Liver (tissue), 8 donors: ENCODE measurements at regions not wholly inside any gene's neighbourhood (a gene's known extent, or its start where the extent isn't known, plus 50 kb on each side); places are given as distances from the start of the nearest gene placed in this dataset.

Experiments used
- DNase-seq: peaks from one replicate; pipeline ENCODE4 v3.0.0-alpha.2; 2017; ENCODE audit warnings: low spot score
- H3K27ac ChIP-seq, 2 donors: one replicate each; pipeline ENCODE4 v1.7.0; 2013; ENCODE audit warnings: inconsistent platforms in 2 of 2, low read length in 2 of 2, control low read depth in 1 of 2, low read depth in 1 of 2, mild to moderate bottlenecking in 1 of 2
- H3K27me3 ChIP-seq, 4 donors: one replicate each; pipeline versions ENCODE4 v1.6.1 to v1.7.0; 2013; ENCODE audit warnings: low read length in 3 of 4, inconsistent platforms in 1 of 4, mild to moderate bottlenecking in 1 of 4, moderate library complexity in 1 of 4; ENCODE audit not compliant: control insufficient read depth in 4 of 4, insufficient read depth in 4 of 4
- H3K36me3 ChIP-seq, 4 donors: one replicate each; pipeline versions ENCODE4 v1.6.1 to v1.7.0; 2013; ENCODE audit warnings: low read length in 3 of 4, mild to moderate bottlenecking in 3 of 4, low read depth in 1 of 4, moderate library complexity in 1 of 4; ENCODE audit not compliant: control insufficient read depth in 4 of 4, insufficient read depth in 3 of 4
- H3K4me1 ChIP-seq, 4 donors: one replicate each; pipeline versions ENCODE4 v1.6.1 to v1.7.0; 2013; ENCODE audit warnings: low read length in 3 of 4, mild to moderate bottlenecking in 3 of 4, moderate library complexity in 1 of 4; ENCODE audit not compliant: control insufficient read depth in 4 of 4, insufficient read depth in 4 of 4
- H3K4me3 ChIP-seq, 3 donors: one replicate each; pipeline versions ENCODE4 v1.6.1 to v1.7.0; 2013; ENCODE audit warnings: low read length in 3 of 3, control low read depth in 1 of 3, low read depth in 1 of 3, mild to moderate bottlenecking in 1 of 3
- H3K9ac ChIP-seq, 2 donors: one replicate each; pipeline ENCODE4 v1.7.0; 2013; ENCODE audit warnings: low read length in 2 of 2, mild to moderate bottlenecking in 2 of 2, moderate library complexity in 2 of 2, control low read depth in 1 of 2, low read depth in 1 of 2
- H3K9me3 ChIP-seq, 4 donors: one replicate each; pipeline versions ENCODE4 v1.6.1 to v1.7.0; 2013; ENCODE audit warnings: low read length in 3 of 4; ENCODE audit not compliant: control insufficient read depth in 4 of 4
- EGR1 ChIP-seq, 2 donors: IDR thresholded peaks; 2 replicates each; pipeline ENCODE4 v1.6.1; 2016 to 2018; ENCODE audit warnings: antibody characterized with exemption in 2 of 2, low read depth in 2 of 2
- FOXA1 ChIP-seq: IDR thresholded peaks from 2 replicates; pipeline ENCODE4 v1.6.1; 2016; ENCODE audit warnings: antibody characterized with exemption
- FOXA2 ChIP-seq: IDR thresholded peaks from 2 replicates; pipeline ENCODE4 v1.6.1; 2016; ENCODE audit warnings: antibody characterized with exemption
- GABPA ChIP-seq, 2 donors: IDR thresholded peaks in 1 of 2; conservative IDR thresholded peaks in 1 of 2; 2 replicates each; pipeline ENCODE4 v1.6.1; 2016; ENCODE audit warnings: antibody characterized with exemption in 2 of 2, mild to moderate bottlenecking in 1 of 2, moderate library complexity in 1 of 2
- HNF4A ChIP-seq, 2 donors: conservative IDR thresholded peaks; 2 replicates each; pipeline ENCODE4 v1.6.1; 2016; ENCODE audit warnings: antibody characterized with exemption in 2 of 2, mild to moderate bottlenecking in 2 of 2
- HNF4G ChIP-seq: IDR thresholded peaks from 2 replicates; pipeline ENCODE4 v1.6.1; 2016; ENCODE audit warnings: antibody characterized with exemption
- JUND ChIP-seq, 2 donors: IDR thresholded peaks; 2 replicates each; pipeline ENCODE4 v1.6.1; 2016; ENCODE audit warnings: antibody characterized with exemption in 2 of 2
- NR2F2 ChIP-seq: IDR thresholded peaks from 2 replicates; pipeline ENCODE4 v1.6.1; 2016; ENCODE audit warnings: antibody characterized with exemption
- RAD21 ChIP-seq, 2 donors: IDR thresholded peaks; 2 replicates each; pipeline ENCODE4 v1.6.1; 2016; ENCODE audit warnings: antibody characterized with exemption in 2 of 2, mild to moderate bottlenecking in 2 of 2
- RXRA ChIP-seq, 2 donors: IDR thresholded peaks; 2 replicates each; pipeline ENCODE4 v1.6.1; 2017 to 2018; ENCODE audit warnings: antibody characterized with exemption in 2 of 2, mild to moderate bottlenecking in 1 of 2
- WGBS: extraction: QIAGEN DNeasy Blood & Tissue Kit; methylation state at CpG from one replicate; pipeline ENCODE4 v1.1.7; 2013; 5-methylcytosine and 5-hydroxymethylcytosine counted together
- TF ChIP-seq, protein P1 (sequence below): IDR thresholded peaks from 2 replicates; pipeline ENCODE4 v1.6.1; 2016; ENCODE audit warnings: antibody characterized with exemption
- TF ChIP-seq, protein P2 (sequence below): fragments of 150-350 bp; IDR thresholded peaks from 2 replicates; pipeline ENCODE4 v1.5.1; 2017; ENCODE audit warnings: improper control_type of control experiment, low read depth, low read length; ENCODE audit not compliant: missing input control
- TF ChIP-seq, protein P3 (sequence below): IDR thresholded peaks from 2 replicates; pipeline ENCODE4 v1.6.1; 2016; ENCODE audit warnings: antibody characterized with exemption
- TF ChIP-seq, protein P4 (sequence below): IDR thresholded peaks from 2 replicates; pipeline ENCODE4 v1.6.1; 2016; ENCODE audit warnings: antibody characterized with exemption
- TF ChIP-seq, protein P5 (sequence below): IDR thresholded peaks from 2 replicates; pipeline ENCODE4 v1.6.1; 2016; ENCODE audit warnings: antibody characterized with exemption, mild to moderate bottlenecking
- donor health status: healthy.
- donor health status: healthy.
- donor health status: healthy.
- donor health status: healthy.
- donor health status: healthy.

DNA sequence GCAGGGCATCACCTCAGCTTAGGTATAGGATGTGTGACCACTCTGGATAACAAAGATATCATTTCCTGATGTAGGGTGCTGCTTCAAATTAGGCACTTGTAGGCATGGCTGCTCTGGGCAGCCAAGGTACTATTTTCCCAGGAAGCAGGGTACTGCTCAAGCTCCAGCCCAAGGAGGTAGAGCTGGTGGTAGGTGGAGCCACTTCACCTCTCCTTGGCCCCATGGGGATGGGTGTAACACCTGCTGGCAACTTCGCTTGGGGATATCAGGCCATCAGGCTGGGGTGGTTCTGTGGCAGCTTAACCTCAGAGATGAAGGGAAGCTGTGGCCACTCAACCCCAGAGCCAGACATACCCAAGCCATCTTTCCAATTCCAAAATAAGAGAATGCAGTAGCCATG lies 147.1 kb upstream of the IGF1R start (continued):
- TF ChIP-seq JUND (IDR thresholded peaks at IDR 0.05), result no peak
- TF ChIP-seq FOXA2, result no peak
- TF ChIP-seq, protein P1, sequence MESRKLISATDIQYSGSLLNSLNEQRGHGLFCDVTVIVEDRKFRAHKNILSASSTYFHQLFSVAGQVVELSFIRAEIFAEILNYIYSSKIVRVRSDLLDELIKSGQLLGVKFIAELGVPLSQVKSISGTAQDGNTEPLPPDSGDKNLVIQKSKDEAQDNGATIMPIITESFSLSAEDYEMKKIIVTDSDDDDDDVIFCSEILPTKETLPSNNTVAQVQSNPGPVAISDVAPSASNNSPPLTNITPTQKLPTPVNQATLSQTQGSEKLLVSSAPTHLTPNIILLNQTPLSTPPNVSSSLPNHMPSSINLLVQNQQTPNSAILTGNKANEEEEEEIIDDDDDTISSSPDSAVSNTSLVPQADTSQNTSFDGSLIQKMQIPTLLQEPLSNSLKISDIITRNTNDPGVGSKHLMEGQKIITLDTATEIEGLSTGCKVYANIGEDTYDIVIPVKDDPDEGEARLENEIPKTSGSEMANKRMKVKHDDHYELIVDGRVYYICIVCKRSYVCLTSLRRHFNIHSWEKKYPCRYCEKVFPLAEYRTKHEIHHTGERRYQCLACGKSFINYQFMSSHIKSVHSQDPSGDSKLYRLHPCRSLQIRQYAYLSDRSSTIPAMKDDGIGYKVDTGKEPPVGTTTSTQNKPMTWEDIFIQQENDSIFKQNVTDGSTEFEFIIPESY, result no peak
- no peak for TF ChIP-seq HNF4A (conservative IDR thresholded peaks at IDR 0.05)

DNA sequence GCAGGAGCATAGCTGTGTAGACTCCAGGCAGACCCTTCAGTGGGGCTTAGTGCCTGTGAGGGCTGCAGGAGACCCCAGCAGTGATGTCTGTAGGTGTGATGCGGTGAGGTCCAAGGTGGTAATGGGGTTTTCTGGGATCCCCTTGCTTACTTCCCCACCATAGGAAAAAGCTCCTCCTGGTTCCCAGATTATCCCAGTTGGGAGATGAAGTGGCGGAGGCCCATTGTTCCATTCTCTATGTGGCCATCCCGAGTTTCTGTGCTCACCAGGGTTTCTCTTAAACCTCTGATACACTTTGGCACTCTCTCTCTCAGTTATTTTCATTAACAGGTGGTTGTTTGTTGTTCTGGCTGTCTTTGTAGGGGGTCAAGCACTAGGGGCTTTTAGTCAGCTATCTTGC lies 146.7 kb upstream of the IGF1R start:
- Histone ChIP-seq H3K9ac (no peak overlapping the region), H3K4me1 (no peaks in the 10 kb centered on the region), H3K27ac (no peak overlapping the region), H3K9me3 (peaks cover 2 to 12% (median 4%) of the 10 kb centered on the region in 4 donors), H3K36me3 (no peaks in the 10 kb centered on the region), H3K4me3 (no peak overlapping the region), H3K27me3 (no peaks in the 10 kb centered on the region)
- TF ChIP-seq JUND (IDR thresholded peaks at IDR 0.05) (no peak), HNF4G (no peak), HNF4A (conservative IDR thresholded peaks at IDR 0.05) (no peak), EGR1 (IDR thresholded peaks at IDR 0.05; ENCODE audit: low read depth in 2 of 2) (no peak), GABPA (IDR thresholded peaks at IDR 0.05 in 1 of 2, conservative IDR thresholded peaks at IDR 0.05 in 1 of 2) (no peak), FOXA1 (no peak), NR2F2 (no peak), RAD21 (IDR thresholded peaks at IDR 0.05) (no peak), FOXA2 (no peak), RXRA (IDR thresholded peaks at IDR 0.05) (no peak)
- TF ChIP-seq, protein P2, sequence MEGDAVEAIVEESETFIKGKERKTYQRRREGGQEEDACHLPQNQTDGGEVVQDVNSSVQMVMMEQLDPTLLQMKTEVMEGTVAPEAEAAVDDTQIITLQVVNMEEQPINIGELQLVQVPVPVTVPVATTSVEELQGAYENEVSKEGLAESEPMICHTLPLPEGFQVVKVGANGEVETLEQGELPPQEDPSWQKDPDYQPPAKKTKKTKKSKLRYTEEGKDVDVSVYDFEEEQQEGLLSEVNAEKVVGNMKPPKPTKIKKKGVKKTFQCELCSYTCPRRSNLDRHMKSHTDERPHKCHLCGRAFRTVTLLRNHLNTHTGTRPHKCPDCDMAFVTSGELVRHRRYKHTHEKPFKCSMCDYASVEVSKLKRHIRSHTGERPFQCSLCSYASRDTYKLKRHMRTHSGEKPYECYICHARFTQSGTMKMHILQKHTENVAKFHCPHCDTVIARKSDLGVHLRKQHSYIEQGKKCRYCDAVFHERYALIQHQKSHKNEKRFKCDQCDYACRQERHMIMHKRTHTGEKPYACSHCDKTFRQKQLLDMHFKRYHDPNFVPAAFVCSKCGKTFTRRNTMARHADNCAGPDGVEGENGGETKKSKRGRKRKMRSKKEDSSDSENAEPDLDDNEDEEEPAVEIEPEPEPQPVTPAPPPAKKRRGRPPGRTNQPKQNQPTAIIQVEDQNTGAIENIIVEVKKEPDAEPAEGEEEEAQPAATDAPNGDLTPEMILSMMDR, result no peak
- TF ChIP-seq, protein P3, sequence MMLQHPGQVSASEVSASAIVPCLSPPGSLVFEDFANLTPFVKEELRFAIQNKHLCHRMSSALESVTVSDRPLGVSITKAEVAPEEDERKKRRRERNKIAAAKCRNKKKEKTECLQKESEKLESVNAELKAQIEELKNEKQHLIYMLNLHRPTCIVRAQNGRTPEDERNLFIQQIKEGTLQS, result no peak
- TF ChIP-seq, protein P4, sequence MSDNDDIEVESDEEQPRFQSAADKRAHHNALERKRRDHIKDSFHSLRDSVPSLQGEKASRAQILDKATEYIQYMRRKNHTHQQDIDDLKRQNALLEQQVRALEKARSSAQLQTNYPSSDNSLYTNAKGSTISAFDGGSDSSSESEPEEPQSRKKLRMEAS, result no peak
- TF ChIP-seq, protein P1, result no peak
- TF ChIP-seq, protein P5, sequence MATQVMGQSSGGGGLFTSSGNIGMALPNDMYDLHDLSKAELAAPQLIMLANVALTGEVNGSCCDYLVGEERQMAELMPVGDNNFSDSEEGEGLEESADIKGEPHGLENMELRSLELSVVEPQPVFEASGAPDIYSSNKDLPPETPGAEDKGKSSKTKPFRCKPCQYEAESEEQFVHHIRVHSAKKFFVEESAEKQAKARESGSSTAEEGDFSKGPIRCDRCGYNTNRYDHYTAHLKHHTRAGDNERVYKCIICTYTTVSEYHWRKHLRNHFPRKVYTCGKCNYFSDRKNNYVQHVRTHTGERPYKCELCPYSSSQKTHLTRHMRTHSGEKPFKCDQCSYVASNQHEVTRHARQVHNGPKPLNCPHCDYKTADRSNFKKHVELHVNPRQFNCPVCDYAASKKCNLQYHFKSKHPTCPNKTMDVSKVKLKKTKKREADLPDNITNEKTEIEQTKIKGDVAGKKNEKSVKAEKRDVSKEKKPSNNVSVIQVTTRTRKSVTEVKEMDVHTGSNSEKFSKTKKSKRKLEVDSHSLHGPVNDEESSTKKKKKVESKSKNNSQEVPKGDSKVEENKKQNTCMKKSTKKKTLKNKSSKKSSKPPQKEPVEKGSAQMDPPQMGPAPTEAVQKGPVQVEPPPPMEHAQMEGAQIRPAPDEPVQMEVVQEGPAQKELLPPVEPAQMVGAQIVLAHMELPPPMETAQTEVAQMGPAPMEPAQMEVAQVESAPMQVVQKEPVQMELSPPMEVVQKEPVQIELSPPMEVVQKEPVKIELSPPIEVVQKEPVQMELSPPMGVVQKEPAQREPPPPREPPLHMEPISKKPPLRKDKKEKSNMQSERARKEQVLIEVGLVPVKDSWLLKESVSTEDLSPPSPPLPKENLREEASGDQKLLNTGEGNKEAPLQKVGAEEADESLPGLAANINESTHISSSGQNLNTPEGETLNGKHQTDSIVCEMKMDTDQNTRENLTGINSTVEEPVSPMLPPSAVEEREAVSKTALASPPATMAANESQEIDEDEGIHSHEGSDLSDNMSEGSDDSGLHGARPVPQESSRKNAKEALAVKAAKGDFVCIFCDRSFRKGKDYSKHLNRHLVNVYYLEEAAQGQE, result no peak
- WGBS, result 68% methylated on average over 3 of the region's 3 CpGs
- no peak for DNase-seq
